SIG-M5 treated with dmso at 0.1 percent for 504 hours (cell line): ENCODE measurements at regions not wholly inside any gene's neighbourhood (a gene's known extent, or its start where the extent isn't known, plus 50 kb on each side); places are given as distances from the start of the nearest gene placed in this dataset.

ENCODE experiments used
- DNase-seq: peaks from one replicate; lab custom pipeline; 2025; ENCODE audit not compliant: unreplicated experiment; lab: John Stamatoyannopoulos, UW

DNA sequence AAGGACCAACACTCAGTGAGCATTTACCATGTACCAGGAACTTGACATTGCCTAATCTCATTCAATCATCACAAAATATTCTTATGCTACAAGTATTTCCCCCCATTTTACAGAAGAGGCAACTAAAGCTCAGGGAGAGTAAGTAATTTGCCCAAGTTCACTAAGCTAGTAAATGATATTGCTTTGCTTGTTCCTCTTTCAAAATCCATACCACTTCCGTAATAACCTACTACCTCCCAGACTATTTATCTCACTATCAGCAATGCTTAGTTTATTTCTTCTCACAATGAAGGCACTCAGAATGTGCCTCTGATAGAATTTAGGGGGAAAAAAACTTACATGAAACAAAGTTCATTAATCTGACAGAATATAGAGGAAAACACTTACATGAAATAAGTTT lies 1070.9 kb upstream of the FANCL start:
- peak; percentile 18 for DNase-seq

DNA sequence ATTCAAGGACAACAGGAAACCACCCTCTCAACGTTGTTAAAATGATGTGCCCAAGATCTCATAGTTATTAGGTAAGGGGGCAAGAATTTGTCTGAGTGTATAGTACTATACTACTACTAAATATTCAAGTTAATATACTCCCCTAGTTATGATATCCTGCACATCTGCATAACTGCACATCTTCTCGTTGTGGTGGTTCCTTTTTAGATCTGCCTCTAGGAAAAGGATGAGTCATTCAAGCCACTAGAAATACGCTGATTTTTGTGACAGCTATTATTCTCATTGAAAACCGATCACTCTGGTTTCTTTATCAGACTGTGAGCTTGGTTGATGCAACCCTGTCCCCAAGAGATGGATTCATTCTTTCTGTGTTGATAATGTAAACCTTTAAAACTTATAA lies 1067.0 kb upstream of the FANCL start:
- no peak for DNase-seq

DNA sequence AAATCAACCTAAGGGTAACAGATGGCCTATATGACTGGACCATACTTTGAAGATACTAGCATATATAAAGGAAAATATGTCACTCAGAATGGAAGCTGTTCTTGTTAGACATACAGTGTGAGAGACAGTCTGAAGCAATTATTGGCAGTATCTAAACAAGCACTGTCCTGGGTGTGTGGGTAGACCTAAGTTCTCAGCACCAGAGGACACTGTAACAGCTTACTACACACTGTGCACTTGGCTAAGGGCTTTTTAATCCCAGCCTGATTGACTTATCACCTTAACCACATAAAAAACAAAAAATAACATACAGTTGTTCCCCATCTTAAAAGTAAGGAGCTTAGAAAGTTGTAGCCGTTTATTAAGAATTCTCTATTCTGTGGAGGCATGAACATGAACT lies 1066.1 kb upstream of the FANCL start:
- DNase-seq = no peak

DNA sequence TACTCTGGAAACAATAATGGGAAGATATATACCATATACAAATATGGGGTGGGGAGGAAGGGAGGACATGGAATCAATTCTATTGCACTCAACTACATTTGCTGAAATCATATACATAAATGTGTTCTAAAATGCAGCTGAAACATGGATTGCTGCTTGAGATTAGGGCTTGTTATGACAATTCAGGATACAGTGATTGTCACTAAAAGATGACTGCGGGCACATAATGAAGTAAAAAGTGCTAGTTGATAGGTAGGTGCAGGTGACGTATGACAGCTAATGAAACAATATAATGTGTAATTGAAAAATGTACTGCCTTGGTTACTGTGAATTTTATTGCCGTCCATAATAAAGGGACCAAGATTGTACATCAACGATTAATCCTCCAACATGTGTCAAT lies 1062.1 kb upstream of the FANCL start:
- no peak for DNase-seq

DNA sequence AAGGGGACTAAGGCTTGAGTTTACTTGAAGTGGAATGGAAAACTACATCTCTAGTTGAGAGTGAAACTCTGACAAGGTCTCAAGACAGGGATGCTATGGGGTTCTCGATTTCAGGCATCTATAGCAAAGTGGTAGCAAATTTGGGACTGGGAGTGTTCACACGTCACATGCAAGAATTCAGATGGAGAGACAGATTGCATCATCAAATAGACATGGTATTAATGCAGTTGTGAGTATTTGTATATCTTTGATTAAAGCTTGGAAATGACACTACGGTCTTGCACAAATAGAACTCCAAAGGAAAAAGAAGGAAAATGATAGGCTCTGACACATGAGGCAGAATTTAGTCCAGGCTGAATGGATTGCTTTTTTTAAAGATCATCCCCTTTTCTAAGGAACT lies 1061.6 kb upstream of the FANCL start:
- DNase-seq = no peak

DNA sequence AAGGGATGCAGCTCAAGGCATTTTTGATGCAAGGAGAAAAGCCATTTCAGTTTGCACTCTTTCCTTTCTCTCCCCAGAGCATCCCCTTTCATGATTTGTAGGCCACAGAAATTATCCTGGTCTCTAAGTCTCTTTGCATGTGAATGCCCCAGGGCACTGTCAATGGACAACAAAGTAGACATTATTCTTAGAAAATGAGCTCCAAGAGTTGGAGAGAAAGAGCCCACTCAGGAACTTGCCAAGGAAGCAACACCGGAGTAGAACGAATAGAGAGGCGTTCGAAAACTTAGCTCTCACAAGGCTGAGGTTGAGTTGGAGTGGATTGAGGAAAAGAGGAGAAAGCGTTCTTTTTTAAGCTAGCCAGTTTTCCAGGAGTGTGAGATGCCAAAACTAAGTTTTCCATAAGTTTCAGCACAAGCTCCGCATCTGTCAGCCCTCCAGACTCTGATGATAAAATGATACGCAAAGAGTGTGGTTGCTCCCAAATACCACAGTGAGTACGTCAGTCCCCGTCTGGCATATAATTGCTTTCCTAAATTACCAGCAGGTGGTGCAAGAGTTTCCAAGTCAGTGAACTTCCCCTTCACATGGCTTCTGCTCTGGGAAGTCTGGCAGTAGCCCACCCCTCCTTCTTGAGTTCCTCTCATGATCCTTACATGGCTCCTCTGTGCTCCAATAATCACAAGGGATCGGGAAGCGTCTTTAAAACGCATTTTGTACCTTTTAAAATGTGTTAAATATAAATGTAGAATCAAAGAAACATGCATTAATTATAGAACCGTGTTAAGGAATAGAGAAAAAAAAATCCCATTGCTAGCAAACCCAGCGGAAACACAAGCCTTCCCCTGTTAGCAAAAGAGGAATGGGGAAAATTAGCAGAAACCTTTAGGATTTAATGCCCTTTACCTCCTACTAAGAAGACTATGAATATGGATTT lies 1060.6 kb upstream of the FANCL start:
- DNase-seq = peak; percentile 74

DNA sequence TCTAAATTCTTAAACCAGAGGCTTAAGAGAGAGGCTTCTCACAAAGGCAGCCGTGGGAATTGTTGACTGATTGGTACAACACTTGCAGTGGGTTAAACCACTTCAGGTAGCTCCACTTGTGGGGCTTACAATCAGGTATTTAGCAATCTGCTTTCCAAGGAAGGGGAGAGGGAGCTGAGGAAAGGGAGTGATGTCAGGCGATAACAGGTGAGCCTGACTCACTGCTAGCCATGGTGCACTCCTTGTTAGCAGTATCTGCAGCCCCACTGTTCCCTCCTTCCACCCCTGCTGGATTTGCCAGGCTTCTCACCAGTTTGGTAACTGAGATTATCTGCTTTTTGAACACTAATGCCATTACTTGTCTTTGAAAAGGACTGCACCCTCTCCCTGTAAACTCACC lies 1056.7 kb upstream of the FANCL start:
- DNase-seq = no peak

DNA sequence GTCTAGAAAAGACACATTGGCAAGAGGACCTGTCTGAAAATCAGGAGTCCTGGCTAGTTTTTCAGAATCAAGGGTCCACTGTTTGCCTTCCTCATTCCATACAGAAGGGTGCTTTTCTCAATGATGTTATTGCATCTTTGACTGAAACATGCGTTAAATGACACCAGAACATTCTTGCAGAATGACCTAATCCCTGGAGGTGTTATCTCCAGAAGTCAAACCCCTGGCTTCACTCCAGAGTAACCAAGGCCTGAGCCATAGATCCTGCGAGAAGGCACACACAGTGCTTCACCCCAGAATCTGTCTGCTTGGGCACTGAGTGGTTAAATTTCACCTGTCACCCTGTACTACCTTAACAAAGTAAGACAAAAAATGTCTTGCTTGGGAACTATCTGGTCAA lies 1055.2 kb upstream of the FANCL start:
- DNase-seq = no peak

DNA sequence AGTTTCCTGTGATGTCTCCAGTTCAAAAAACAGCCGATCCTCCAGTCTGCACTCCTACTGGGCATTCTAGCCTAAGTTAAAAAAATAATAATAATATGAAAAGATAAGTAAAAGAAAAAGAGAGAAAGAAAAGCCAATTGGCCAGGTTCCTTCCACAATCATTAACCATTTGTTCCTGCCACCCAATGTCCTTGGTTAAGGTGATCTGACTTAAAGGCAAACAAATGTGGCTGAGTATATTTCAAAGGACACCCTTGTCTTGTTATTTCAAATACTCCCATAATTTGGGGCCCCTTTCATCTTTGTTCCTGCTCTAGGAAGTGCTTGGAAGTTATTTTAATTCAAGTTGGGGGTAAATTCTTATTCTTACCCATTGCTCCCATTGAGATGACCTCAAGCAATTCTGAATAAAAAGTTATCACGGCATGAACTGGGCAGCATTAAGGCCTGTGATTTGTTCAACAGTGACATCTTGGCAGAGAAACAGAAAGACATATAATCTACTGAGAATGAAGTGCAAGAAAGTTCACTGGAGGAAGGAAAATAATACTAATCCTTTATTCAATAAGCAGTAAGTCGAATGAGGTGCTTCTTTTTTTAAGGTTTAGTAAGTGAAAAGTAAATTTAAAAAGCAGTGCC lies 1054.5 kb upstream of the FANCL start:
- no peak for DNase-seq

DNA sequence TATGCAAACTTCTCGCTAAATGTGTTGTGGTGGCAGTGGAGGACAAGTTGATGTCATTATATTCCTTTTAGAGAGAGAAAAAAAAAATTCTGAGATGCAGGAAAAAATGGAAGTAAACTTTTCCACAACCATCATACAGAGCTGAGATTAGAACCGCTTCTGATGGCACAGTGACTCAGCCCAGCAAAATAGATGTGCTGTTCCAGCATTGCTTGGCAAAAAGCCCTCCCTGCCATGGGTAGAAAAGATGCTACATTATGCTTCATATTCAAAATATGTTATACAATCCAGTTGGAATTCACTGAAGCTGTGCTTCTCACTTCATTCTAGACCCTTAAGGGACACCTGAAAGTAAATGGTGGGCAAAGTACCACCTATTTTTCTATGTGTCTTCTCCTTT lies 1047.6 kb upstream of the FANCL start:
- no peak for DNase-seq

DNA sequence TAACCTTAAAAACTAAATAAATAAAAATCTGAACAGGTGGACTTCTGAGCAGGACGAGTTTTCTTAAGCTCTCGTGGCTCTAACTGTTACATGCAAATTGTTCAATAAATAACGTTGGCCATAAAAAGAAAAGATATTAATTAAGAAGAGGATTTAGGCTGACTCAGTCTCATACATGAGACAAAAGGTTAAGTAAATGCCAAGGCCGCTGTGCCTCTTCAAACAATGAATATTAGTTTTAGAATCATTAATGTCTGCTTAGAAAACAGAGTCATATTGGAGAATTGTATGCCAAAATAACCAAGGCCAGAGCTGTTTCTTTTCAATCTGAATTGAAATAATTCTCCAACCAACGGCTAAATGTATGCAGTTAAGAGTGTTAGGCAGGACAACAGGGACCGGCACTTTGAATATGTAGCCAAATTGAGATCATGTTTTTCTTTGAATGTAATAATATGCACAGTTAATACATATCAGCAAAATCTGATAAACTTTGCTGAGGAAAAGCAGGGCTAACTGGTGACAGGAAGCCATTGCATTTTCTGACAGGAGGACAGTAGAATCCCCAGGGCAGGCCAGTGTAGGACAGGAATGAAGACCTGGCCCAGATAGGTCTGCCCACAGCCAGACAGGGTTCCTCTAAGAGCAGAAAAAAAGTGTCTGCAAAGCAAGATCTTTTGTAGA lies 1041.4 kb upstream of the FANCL start:
- DNase-seq = no peak

DNA sequence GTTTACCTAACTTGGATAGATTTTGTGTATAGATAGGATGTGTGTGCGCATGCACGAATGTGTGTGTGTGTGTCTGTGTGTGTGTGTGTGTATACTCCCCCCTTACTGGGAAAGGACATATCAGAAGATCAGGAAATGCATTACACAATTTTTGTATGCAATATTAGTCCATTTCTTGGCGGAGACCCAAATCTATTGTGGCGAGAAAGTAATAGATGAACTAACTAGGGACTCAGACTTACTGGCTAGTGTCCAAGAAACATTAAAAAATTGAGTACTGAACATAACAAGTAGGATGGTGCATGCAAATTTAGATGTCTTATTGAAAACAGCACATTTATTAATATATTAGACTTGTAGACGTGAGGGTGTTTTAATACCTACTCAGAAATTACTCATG lies 1036.5 kb upstream of the FANCL start:
- DNase-seq = no peak

DNA sequence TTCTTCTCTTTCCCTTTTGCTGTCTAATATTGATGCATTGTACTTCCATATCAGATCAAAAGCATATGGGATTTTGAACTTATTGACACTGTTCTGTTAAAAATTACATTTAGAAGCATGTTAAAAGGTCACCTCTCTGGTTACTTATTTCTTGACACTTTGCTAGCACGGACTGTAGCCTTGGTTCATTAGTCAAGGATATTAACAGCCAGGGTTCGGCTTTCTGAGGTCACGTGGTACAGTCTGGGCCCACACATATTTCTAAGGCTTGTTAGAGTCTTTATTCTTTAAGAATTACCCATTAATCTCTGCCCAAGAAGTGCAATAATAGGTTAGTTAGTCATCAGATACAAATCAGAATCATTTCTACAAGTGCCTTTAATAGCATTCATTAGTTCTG lies 1035.8 kb upstream of the FANCL start:
- DNase-seq = no peak

DNA sequence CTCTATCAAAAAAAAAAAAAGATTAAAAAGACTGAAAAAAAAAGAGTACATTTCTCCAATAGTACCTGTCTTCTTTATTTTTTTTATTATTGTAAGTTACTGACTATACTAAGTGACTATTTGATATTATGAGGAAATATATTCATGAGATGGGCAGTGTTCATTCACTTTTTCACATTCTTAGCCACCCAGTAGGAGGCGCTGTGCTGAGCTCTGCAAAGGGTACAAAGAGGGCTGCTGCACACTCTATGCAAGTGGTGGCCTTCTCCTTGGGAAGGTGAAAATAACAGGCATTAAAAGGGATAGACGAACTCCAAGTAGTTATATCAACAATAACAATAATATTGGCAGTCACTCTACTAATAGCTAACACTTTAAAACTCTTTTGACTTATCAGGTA lies 1034.9 kb upstream of the FANCL start:
- DNase-seq = no peak

DNA sequence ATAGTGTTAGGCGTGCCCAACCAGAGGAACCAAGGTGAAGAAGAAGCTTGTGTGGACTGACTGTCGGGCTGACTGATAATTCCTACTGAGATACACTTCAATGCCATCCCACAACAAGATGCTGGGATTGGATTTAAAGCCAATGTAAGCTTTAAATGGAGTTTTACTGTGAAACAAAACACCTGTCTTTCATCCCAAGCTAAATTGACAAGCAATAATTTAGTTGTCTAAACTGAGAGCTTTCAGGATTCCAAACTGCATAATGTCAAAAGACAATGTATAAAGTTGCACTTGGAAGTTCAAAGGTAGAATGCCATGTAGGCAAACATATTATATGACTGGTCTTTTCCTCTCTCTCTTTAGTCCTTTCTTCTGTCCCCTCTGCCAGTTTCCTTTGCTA lies 1025.3 kb upstream of the FANCL start:
- DNase-seq = no peak

DNA sequence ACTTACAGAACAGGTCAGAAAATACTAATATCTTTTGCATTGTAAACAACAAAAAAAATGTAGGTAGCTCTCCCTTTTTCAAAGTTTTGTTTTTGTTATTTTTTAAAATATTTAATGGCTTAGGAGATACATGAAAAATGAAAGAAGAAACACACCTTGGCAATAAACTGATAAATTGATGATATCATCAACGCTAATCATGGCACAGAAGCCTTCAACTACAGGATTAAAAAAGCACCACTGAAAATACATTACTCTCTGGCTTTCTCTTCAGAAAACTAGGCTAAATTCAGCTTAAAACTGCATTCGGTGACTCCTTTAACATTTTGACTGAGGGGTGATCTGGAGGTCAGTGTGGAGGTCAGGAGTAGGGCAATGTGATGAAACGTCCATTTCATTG lies 1018.8 kb upstream of the FANCL start:
- DNase-seq = no peak

DNA sequence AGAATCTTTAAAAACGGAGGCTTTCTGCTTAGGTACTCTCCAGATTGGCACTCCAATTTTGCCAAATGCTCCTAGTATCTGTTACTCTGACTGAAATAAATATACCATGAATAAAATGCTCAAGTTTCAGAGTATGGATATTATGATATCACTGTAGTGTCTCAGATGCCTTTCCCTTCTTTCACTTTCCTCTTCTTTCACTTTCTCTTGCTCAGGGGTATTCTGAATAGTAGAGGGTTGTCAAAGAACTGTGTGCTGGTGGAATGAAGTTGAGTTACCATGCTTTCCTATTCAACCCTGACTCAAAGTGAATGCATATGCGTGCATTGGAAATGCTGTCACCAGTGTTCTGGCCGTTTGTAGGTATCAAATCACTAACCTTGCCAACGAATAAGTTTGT lies 1015.2 kb upstream of the FANCL start:
- no peak for DNase-seq

DNA sequence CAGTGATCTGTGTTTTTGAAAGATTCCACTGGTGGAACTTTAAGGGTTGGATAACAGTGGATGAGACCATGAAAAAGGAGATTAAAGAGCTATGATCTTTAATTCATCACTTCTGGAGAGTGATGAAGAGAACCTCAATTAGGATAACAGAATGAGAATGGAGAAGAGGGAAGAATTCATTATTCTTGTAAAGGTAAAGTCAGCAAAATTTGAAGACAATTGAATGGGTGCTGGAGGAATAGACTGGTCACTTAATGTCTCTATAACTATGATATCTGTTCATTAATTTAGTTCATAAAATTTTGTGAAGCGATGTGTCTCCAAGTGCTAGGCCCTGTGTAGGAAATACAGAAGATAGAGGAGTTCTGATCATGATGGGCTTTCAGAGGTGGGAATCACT lies 1013.2 kb upstream of the FANCL start:
- no peak for DNase-seq

DNA sequence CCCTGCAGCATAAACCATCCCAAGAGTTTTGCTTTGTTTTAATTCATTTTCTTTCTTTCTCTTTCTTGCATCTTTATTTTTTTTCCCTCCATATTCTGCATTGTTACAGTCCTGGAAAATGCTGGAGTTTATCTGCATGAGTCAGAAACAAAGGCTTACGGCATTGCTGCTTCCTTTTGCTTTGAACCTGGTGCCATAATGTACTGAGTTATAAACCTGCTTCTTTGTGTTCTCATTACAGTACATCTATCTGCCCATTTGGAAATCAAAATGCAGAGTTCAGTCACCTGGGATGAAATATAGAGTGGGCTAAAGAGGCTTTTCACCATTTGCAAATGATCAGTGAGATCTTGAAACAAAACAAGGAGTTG lies 1009.2 kb upstream of the FANCL start:
- no peak for DNase-seq

DNA sequence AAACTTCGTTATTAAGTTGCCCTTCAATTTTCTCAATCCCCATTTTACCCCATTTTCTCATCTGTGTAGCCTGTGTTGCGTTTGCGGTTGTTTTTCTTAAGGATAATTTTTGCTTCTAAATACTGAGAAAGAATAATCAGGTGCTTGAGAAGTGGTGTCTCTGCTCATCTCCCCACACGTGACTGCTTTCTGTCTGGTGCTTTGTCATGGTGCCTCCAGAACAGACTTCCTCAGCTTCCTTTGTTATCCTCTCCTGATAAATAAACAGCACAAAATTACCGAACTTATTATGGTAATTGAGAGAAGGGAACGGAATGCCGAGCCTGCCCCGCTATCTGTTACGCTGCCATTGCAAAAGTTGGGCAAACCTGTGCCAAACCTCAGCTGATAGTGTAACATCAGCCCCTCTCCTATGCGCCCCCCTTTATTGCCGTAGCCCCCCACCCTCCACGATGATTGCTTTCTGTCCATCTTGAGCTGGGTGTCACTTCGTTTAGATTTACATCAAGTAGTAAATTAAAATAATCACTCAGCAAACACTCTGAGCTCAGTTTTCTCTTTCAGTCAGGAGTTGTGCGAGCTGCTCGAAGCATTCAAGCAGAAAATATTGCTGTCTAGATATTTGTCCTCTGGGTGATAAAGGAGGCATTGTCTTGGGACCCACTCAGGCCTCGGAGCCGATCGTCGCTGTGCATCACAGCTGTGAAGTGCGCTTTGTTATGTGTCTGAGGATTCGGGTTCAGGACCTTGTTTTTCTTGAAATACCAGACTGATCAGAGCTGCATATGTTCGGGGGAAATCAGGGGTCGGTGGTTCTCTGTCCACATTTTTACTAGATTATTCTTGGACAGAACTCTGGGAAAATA lies 1008.5 kb upstream of the FANCL start:
- DNase-seq = no peak

DNA sequence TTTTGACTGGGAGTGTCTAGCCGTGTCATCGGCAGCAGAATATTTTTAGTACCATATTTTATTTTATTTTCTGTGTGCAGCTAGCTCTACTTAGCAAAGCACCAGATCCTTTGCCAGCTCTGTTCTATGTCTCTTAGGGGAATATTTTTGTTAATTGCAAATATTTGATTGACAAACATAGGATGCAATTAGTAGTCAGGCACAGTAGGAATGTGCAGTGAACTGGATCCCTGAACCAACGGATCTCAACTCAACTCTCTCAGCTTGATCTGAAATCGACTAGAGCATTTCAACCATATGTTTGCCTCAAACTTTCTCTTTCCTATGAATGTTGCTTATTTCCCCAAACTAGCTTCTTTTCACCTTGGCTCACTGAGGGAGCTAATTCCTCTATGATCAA lies 998.0 kb upstream of the FANCL start:
- no peak for DNase-seq
